Right renal cortex interstitium (tissue), 3 donors: ENCODE measurements at regions not wholly inside any gene's neighbourhood (a gene's known extent, or its start where the extent isn't known, plus 50 kb on each side); places are given as distances from the start of the nearest gene placed in this dataset.
"Not testable (repeated sequence)": the region's sequence is repeated elsewhere in the genome, so short reads cannot be mapped to it uniquely, and the experiment has no call there.

ENCODE experiments used
- DNase-seq, 3 donors: peaks; one replicate each; pipeline ENCODE4 v3.0.0-alpha.2; 2013; ENCODE audit warnings: low read depth in 3 of 3, low spot score in 2 of 3

DNA sequence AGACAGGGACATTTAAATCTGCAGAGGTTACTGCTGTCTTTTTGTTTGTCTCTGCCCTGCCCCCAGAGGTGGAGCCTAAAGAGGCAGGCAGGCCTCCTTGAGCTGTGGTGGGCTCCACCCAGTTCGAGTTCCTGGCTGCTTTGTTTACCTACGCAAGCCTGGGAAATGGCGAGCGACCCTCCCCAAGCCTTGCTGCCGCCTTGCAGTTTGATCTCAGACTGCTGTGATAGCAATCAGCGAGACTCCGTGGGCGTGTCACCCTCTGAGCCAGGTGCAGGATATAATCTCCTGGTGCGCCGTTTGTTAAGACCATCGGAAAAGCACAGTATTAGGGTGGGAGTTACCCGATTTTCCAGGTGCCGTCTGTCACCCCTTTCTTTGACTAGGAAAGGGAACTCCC is 93.3 kb downstream of the ANKRD30BL start:
- DNase-seq = not testable (repeated sequence)

DNA sequence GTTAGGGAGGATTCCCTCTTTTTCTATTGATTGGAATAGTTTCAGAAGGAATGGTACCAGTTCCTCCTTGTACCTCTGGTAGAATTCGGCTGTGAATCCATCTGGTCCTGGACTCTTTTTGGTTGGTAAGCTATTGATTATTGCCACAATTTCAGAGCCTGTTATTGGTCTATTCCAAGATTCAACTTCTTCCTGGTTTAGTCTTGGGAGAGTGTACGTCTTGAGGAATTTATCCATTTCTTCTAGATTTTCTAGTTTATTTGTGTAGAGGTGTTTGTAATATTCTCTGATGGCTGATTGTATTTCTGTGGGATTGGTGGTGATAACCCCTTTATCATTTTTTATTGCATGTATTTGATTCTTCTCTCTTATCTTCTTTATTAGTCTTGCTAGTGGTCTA is 96.4 kb downstream of the ANKRD30BL start:
- DNase-seq = not testable (repeated sequence)

DNA sequence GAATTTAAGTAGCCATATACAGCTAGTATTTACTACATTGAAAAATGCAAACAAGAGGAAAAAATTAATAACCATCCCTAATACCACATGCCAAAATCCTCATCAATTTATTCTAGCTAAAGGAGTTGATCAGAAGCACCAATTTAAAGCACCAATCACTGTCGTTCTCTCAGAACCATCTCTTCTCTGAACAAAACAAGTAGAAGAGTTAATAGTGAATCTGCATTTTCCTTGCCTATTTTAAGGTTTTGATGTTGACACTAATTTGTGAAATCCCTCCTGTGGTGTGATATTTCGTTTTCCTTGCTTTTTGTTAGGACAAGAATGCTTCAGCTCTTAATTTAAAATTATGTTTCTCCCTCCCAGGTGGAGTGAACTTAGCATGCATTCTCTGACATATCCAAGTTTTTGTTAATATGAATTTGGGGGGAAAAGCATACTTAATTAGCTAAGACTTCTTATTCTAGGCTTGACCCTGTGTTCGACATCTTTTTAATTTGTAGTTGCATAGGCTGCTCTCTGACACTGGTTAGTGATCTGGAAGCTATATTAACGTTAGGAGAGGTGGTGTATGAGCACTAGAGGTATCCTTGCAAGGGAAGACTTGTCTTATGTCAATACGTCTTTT is 122.0 kb downstream of the ANKRD30BL start:
- not testable (repeated sequence) for DNase-seq

DNA sequence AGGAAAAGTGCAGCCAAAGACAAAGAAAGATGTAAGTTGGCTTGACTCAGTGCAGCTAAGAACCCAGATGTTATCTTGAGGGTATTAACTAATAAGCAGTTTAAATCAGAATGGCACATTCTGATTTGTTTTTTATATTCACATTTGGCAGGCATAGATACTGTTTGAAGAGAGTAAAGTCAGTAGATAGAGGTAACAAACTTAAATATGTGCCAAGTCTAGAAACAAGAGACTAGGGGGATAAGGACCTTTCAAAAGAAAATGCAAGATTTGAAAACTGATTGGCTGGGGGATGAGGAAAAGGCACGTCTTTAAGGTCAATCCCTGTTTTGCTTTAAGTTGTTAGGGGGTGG is 122.9 kb downstream of the ANKRD30BL start:
- DNase-seq = not testable (repeated sequence)

GRCh38 chr2:132038179-132038882 is 123.4 kb downstream of the ANKRD30BL start:
- DNase-seq = no peak

DNA sequence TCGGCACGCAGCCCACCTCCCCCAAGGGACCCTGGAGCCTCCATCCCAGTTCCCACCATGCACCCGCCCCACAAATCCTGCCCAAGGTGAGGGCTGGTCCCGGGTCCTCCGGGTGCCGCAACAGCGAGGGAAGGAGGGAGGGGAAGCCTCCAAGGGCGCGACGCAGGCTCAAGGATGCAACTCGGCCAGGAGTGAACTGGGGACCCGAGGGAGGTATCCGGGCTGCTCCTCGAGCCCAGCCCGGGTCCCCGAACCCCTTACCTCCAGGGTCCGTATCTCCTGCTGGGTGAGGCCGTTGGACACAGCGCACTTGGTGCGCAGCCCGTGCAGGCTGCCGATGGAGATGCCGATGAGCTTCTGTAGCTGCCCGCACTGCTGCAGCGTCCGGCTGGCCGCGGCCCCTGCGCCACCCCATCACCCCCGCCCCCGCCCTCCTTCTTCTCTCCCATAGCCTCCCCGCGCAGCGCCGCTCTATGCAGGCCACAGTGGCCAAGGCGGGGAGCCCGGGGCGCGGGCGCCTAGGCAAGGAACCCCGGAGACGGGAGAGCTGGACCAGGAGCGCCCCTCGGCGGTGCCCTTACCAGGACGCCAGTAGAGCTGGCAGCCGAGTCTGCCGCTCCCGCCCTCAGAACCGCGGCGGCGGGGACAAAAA is 124.1 kb downstream of the ANKRD30BL start:
- DNase-seq = peak in 1 of 3 donors; percentile 4

GRCh38 chr2:132034646-132035045 is 127.1 kb downstream of the ANKRD30BL start:
- DNase-seq = no peak

- no peak for DNase-seq
Measured at GRCh38 chr2:132033949-132034348, 127.8 kb downstream of the ANKRD30BL start.

DNA sequence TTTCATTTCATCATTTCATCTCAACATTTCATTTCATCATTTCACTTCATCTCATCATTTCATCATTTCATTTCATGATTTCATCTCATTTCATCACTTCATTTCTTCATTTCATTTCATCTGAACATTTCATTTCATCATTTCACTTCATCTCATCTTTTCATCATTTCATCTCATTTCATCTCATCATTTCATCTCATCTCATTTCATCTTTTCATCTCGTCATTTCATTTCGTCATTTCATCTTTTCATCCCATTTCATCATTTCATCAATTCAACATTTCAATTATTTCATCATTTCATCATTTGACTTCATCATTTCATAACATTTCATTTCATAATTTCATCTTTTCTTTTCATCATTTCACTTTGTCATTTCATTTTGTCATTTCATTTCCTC is 128.4 kb downstream of the ANKRD30BL start:
- DNase-seq = no peak

GRCh38 chr2:132012046-132012445 is 149.7 kb downstream of the ANKRD30BL start:
- not testable (repeated sequence) for DNase-seq

GRCh38 chr2:132009874-132010521 is 151.8 kb downstream of the ANKRD30BL start:
- DNase-seq = no peak

DNA sequence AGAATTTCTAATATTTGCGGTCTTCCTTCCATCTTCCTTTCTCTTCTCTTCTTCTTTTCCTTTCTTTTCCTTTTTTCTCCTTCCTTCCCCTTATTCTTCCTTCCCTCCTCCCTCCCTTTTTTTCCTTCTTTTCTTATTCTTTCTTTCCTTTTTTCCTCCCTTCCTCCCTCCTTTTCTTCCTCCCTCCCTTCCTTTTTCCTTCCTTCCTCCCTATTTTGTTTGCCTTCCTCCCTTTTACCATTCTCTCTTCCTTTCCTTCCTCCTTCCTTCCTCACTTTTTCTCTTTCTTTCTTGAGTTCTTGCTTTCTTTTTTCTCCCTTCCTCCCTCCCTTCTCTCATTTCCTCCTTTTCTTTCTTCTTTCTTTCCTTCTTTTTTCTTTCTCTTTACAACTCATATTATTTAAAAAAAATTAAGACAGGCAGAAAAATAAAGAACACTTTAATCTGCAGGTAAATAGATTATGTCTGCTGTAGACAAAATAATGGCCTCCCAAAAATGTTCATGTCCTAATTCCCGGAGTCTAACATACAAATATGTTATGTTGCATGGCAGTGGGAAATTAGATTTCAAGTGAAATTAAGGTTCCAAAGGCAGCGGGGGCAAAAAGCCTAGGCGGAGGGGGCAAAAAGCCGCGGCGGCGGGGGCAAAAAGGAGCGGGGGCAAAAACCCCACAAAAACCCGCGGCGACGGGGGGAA is 152.4 kb downstream of the ANKRD30BL start:
- no peak for DNase-seq

DNA sequence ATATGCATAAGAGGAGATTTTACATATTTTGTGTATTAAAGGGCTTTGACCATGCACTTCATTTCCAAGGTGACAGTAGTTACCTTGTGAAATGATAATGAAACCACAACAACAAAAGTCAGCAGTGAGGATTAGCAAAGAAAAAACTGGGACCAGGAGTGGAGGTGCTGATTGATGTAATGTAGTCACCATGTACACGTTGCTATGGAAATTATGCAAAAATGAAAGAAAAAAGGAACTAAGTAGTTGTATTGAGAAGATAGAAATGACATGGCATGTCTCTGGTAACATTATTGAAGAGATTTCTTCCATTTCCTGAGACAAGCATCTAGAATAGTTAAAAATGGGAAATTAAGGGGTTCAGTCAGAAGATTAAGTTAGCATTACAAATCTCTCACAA is 171.0 kb downstream of the ANKRD30BL start:
- not testable (repeated sequence) for DNase-seq

GRCh38 chr2:131966671-131967070 is 195.1 kb downstream of the ANKRD30BL start:
- DNase-seq = not testable (repeated sequence)

DNA sequence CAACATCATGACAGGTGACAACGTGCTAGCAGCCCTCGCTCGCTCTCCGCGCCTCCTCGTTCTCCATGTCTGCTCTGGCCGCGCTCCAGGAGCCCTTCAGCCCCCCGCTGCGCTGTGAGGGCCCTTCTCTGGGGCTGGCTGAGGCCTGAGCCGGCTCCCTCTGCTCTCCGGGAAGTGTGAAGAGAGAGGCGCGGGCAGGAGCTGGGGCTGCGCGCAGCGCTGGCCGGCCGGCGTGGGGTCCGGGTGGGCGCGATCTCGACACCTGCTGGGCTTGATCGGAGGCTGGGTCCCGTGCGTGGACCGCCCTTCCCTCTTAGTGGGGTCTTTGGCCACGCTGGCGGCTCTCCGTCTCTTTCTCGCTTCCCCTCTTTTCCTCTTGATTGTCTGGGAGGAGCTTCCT is 195.5 kb downstream of the ANKRD30BL start:
- DNase-seq = no peak

DNA sequence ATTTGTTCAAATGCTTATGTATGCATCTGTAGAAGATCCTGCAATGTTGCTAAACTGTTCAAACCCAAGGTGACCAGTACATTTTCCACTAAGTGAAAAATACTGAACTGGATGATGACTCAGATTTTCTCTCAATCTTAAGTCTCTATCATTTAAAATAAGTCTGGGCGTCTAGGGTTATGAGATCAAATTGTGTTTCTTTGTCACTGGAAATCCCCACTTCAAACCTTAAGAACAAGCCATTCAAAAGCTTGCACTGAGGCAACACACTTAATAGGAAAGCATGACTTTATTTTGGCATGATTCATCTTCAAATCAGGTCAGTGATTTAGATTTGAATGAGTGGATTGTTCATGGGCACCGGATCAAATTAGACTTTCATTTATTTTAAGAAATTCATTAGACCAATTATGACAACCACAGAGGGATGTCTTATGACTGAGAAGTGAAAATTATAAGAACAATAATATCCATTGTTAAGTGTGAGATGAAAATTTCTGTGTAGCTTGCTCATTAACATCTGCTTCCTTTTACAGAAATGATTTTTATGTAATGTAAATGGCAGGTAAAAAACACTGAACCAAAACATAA is 203.6 kb downstream of the ANKRD30BL start:
- DNase-seq = not testable (repeated sequence)

DNA sequence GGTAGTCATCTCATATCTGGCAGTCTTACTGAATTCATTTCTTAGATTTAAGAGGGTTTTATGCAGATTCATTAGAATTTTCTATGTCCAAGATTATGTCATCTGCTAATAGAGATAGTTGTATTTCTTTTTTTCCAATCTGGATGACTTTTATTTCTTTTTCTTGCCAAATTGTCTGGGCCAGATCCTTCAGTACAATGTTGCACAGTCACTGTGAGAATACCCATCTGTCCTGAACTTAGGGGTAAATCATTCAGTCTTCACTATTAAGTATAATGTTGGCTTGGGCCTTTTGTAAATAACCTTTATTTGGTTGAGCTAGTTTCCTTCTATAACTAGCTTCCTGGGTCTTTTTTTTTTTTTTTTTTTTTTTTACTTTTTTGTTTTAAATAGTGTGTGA is 213.1 kb downstream of the ANKRD30BL start:
- DNase-seq = not testable (repeated sequence)

- DNase-seq = not testable (repeated sequence)
Measured at GRCh38 chr2:131923287-131923686, 238.5 kb downstream of the ANKRD30BL start.

DNA sequence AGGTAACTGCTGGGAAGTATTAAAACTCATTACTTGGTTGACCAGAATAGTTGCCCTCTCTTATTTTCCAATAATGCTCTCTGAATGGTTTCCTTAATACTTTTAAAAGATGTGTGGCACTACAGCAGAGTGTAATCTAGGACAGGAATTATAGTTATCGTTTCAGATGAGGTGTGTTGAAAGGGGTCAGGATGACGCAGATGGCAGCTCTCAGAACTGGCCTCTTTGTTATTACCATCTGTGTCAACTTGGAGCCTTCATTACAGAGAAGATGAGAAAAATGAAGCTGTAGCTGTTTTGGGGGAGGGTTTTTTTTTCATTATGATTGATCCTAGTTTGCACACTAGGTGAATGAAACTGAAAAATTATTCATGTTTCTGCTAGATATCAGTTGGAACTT is 238.9 kb downstream of the ANKRD30BL start:
- DNase-seq = not testable (repeated sequence)
